ENCODE measurements at regions not wholly inside any gene's neighbourhood (a gene's known extent, or its start where the extent isn't known, plus 50 kb on each side); places are given as distances from the start of the nearest gene placed in this dataset.
A peak's percentile ranks its signal among the peaks of the same experiment; 100 is the strongest.

DNA sequence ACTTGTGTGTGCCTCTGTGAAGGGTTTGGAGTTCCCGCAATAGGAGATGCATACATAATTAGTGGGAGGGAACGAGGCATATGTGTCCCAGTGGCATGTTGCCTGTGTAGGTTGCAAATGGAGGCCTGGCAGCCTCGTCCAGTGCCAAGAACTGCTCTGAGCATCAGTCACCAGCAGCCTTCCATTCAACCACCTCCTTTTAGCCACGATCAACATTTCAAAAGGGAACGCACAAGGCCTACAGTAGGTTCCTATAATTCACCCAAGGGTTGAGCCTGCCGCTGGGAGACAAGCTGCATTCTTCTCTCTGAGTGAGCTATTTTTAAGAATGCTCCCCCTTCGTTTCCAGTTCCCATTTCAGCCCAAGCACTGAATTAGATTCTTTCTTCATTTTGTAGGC lies 78.8 kb upstream of the CTNNB1 start:
- H3K4me3 ChIP-seq (ENCODE audit: low read length in 2 of 2) = no peak overlapping the region
- peaks cover 0 to 5% of the 10 kb centered on the region in 2 donors for H3K36me3 Mint-ChIP-seq
- DNase-seq = no peak
- H3K36me3 ChIP-seq (ENCODE audit: insufficient read depth, low read length) = no peaks in the 10 kb centered on the region
- intact Hi-C loops (cut with micrococcal nuclease) = no loop called here
- ChIA-PET CTCF (ENCODE audit: partially characterized antibody) (interaction anchor here (1.9 kb wide), 1 partner anchor 9 kb away, joined by 4 read pairs; no protein-coding TSS in a partner anchor), POLR2A (ENCODE audit: partially characterized antibody) (interaction anchor here (1.3 kb wide), 1 partner anchor 79 kb away, joined by 3 read pairs; the partner anchor contains the start of gene CTNNB1)
- H3K27ac ChIP-seq (ENCODE audit: low read depth, low read length) = no peak overlapping the region
- no peaks in the 10 kb centered on the region for H3K9me3 ChIP-seq (ENCODE audit: control insufficient read depth in 1 of 2, low read length in 2 of 2)
- peaks cover 20 to 34% (median 26%) of the 10 kb centered on the region in 4 donors for H3K4me1 Mint-ChIP-seq
- H3K27ac Mint-ChIP-seq = peak overlapping the region in 2 of 7 donors; percentile 70 to 74
- H3K27me3 ChIP-seq (ENCODE audit: insufficient read depth, low read length) = no peaks in the 10 kb centered on the region
- peaks cover 0 to 4% of the 10 kb centered on the region in 2 donors for H3K27me3 Mint-ChIP-seq
- H3K4me3 Mint-ChIP-seq = no peak overlapping the region
- peaks cover 29% of the 10 kb centered on the region for H3K4me1 ChIP-seq (ENCODE audit: insufficient read depth, low read length)
- H3K9me3 Mint-ChIP-seq = peaks cover 0 to 6% (median 4%) of the 10 kb centered on the region in 8 donors

GRCh38 chr3:41125258-41125657 lies 74.0 kb upstream of the CTNNB1 start:
- no peak overlapping the region for H3K27ac Mint-ChIP-seq
- no peaks in the 10 kb centered on the region for H3K4me1 ChIP-seq (ENCODE audit: insufficient read depth, low read length)
- DNase-seq = no peak
- no peaks in the 10 kb centered on the region for H3K4me1 Mint-ChIP-seq
- H3K4me3 ChIP-seq (ENCODE audit: low read length in 2 of 2) = no peak overlapping the region
- H3K27me3 ChIP-seq (ENCODE audit: insufficient read depth, low read length) = no peaks in the 10 kb centered on the region
- peaks cover 5 to 46% (median 29%) of the 10 kb centered on the region in 8 donors for H3K9me3 Mint-ChIP-seq
- peaks cover 4% of the 10 kb centered on the region in 2 donors for H3K27me3 Mint-ChIP-seq
- CTCF ChIA-PET (ENCODE audit: partially characterized antibody) = no interaction called here
- H3K27ac ChIP-seq (ENCODE audit: low read depth, low read length) = no peak overlapping the region
- H3K36me3 Mint-ChIP-seq = peaks cover 1 to 5% of the 10 kb centered on the region in 2 donors
- no peaks in the 10 kb centered on the region for H3K9me3 ChIP-seq (ENCODE audit: control insufficient read depth in 1 of 2, low read length in 2 of 2)
- POLR2A ChIA-PET (ENCODE audit: partially characterized antibody) = no interaction called here
- H3K4me3 Mint-ChIP-seq = no peak overlapping the region
- intact Hi-C loops (cut with micrococcal nuclease) = no loop called here
- H3K36me3 ChIP-seq (ENCODE audit: insufficient read depth, low read length) = no peaks in the 10 kb centered on the region

DNA sequence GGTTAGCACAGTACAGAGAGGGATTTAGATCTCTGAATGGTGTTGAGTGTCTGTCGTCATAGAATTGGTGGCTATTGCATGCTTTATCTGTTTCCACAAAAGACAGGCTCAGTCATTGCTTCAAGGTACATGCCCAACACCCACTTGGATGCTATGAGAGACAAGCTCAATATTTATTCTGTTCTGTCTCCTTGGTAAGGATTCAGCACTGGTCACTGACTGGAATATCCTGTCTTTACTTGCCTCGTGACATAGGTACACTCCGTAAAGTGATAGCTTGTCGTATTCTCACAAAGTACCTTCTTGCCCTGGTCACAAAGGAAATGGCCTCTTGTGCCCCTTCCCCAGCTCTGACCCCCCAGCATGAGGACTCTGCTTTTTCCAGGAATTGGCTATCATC lies 72.8 kb upstream of the CTNNB1 start:
- Mint-ChIP-seq H3K9me3 (peaks cover 5 to 47% (median 30%) of the 10 kb centered on the region in 8 donors), H3K36me3 (peaks cover 1 to 5% of the 10 kb centered on the region in 2 donors), H3K4me1 (no peaks in the 10 kb centered on the region), H3K4me3 (no peak overlapping the region), H3K27me3 (peaks cover 4% of the 10 kb centered on the region in 2 donors), H3K27ac (no peak overlapping the region)
- ChIA-PET CTCF (ENCODE audit: partially characterized antibody) (no interaction called here), POLR2A (ENCODE audit: partially characterized antibody) (no interaction called here)
- H3K4me3 ChIP-seq (ENCODE audit: low read length in 2 of 2) = no peak overlapping the region
- H3K9me3 ChIP-seq (ENCODE audit: control insufficient read depth in 1 of 2, low read length in 2 of 2) = no peaks in the 10 kb centered on the region
- H3K27me3 ChIP-seq (ENCODE audit: insufficient read depth, low read length) = no peaks in the 10 kb centered on the region
- no peak for DNase-seq
- H3K36me3 ChIP-seq (ENCODE audit: insufficient read depth, low read length) = no peaks in the 10 kb centered on the region
- H3K27ac ChIP-seq (ENCODE audit: low read depth, low read length) = no peak overlapping the region
- intact Hi-C loops (cut with micrococcal nuclease) = no loop called here
- H3K4me1 ChIP-seq (ENCODE audit: insufficient read depth, low read length) = no peaks in the 10 kb centered on the region

- Histone ChIP-seq H3K36me3 (ENCODE audit: insufficient read depth, low read length) (no peaks in the 10 kb centered on the region), H3K4me3 (ENCODE audit: low read length in 2 of 2) (no peak overlapping the region), H3K27ac (ENCODE audit: low read depth, low read length) (no peak overlapping the region), H3K9me3 (ENCODE audit: control insufficient read depth in 1 of 2, low read length in 2 of 2) (no peaks in the 10 kb centered on the region), H3K27me3 (ENCODE audit: insufficient read depth, low read length) (no peaks in the 10 kb centered on the region), H3K4me1 (ENCODE audit: insufficient read depth, low read length) (no peaks in the 10 kb centered on the region)
- Mint-ChIP-seq H3K4me3 (no peak overlapping the region), H3K4me1 (no peaks in the 10 kb centered on the region), H3K9me3 (peaks cover 5 to 47% (median 30%) of the 10 kb centered on the region in 8 donors), H3K27ac (no peak overlapping the region), H3K27me3 (peaks cover 4% of the 10 kb centered on the region in 2 donors), H3K36me3 (peaks cover 1 to 5% of the 10 kb centered on the region in 2 donors)
- CTCF ChIA-PET (ENCODE audit: partially characterized antibody) = no interaction called here
- intact Hi-C loops (cut with micrococcal nuclease) = no loop called here
- no peak for DNase-seq
- POLR2A ChIA-PET (ENCODE audit: partially characterized antibody) = interaction anchor here (1.2 to 1.3 kb wide), 2 partner anchors 10 to 73 kb away, joined by 4 read pairs; partner anchors contain the start of gene CTNNB1
These were observed 72.3 kb upstream of the CTNNB1 start for GRCh38 chr3:41126961-41127360.

- Mint-ChIP-seq H3K4me1 (no peaks in the 10 kb centered on the region), H3K4me3 (no peak overlapping the region), H3K27ac (no peak overlapping the region), H3K27me3 (peaks cover 4% of the 10 kb centered on the region in 2 donors), H3K9me3 (peaks cover 5 to 47% (median 30%) of the 10 kb centered on the region in 8 donors), H3K36me3 (peaks cover 1 to 5% of the 10 kb centered on the region in 2 donors)
- ChIA-PET CTCF (ENCODE audit: partially characterized antibody) (no interaction called here), POLR2A (ENCODE audit: partially characterized antibody) (interaction anchor here (1.2 to 1.3 kb wide), 2 partner anchors 10 to 72 kb away, joined by 4 read pairs; partner anchors contain the start of gene CTNNB1)
- H3K27me3 ChIP-seq (ENCODE audit: insufficient read depth, low read length) = no peaks in the 10 kb centered on the region
- no peak for DNase-seq
- H3K27ac ChIP-seq (ENCODE audit: low read depth, low read length) = no peak overlapping the region
- H3K36me3 ChIP-seq (ENCODE audit: insufficient read depth, low read length) = no peaks in the 10 kb centered on the region
- H3K9me3 ChIP-seq (ENCODE audit: control insufficient read depth in 1 of 2, low read length in 2 of 2) = no peaks in the 10 kb centered on the region
- no peak overlapping the region for H3K4me3 ChIP-seq (ENCODE audit: low read length in 2 of 2)
- intact Hi-C loops (cut with micrococcal nuclease) = no loop called here
- no peaks in the 10 kb centered on the region for H3K4me1 ChIP-seq (ENCODE audit: insufficient read depth, low read length)
These were observed 71.9 kb upstream of the CTNNB1 start for GRCh38 chr3:41127414-41127813.

DNA sequence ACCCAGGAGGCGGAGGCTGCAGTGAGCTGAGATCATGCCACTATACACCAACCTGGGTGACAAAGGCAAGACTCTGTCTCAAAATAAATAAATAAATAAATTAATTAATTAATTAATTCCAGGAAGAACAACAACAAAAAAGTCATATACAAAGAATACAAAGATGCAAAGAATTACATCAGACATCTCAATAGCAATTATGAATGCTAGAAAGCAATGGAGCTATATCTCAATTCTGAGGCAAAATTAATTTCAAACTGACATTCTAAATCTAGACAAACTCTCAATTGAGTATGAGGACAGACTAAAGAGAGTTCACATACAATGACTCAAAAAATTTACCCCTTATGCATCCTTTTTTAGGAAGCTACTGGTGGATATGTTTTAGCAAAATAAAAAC lies 69.6 kb upstream of the CTNNB1 start:
- Histone ChIP-seq H3K4me3 (ENCODE audit: low read length in 2 of 2) (no peak overlapping the region), H3K27ac (ENCODE audit: low read depth, low read length) (no peak overlapping the region), H3K9me3 (ENCODE audit: control insufficient read depth in 1 of 2, low read length in 2 of 2) (no peaks in the 10 kb centered on the region), H3K36me3 (ENCODE audit: insufficient read depth, low read length) (no peaks in the 10 kb centered on the region), H3K4me1 (ENCODE audit: insufficient read depth, low read length) (no peaks in the 10 kb centered on the region), H3K27me3 (ENCODE audit: insufficient read depth, low read length) (no peaks in the 10 kb centered on the region)
- peaks cover 4% of the 10 kb centered on the region in 2 donors for H3K27me3 Mint-ChIP-seq
- peaks cover 5 to 47% (median 30%) of the 10 kb centered on the region in 8 donors for H3K9me3 Mint-ChIP-seq
- no peak overlapping the region for H3K4me3 Mint-ChIP-seq
- no peak for DNase-seq
- no peaks in the 10 kb centered on the region for H3K4me1 Mint-ChIP-seq
- H3K36me3 Mint-ChIP-seq = peaks cover 1 to 5% of the 10 kb centered on the region in 2 donors
- no peak overlapping the region for H3K27ac Mint-ChIP-seq
- ChIA-PET POLR2A (ENCODE audit: partially characterized antibody) (no interaction called here), CTCF (ENCODE audit: partially characterized antibody) (interaction anchor here (1.5 kb wide), 1 partner anchor 13 kb away, joined by 3 read pairs; no protein-coding TSS in a partner anchor)
- intact Hi-C loops (cut with micrococcal nuclease) = no loop called here

GRCh38 chr3:41131224-41131623 lies 68.1 kb upstream of the CTNNB1 start:
- H3K36me3 Mint-ChIP-seq = peaks cover 1 to 5% of the 10 kb centered on the region in 2 donors
- intact Hi-C loops (cut with micrococcal nuclease) = no loop called here
- CTCF ChIA-PET (ENCODE audit: partially characterized antibody) = no interaction called here
- no peaks in the 10 kb centered on the region for H3K27me3 ChIP-seq (ENCODE audit: insufficient read depth, low read length)
- peaks cover 5 to 37% (median 25%) of the 10 kb centered on the region in 8 donors for H3K9me3 Mint-ChIP-seq
- no peak for DNase-seq
- no peak overlapping the region for H3K27ac Mint-ChIP-seq
- no peaks in the 10 kb centered on the region for H3K4me1 Mint-ChIP-seq
- H3K4me1 ChIP-seq (ENCODE audit: insufficient read depth, low read length) = no peaks in the 10 kb centered on the region
- H3K27ac ChIP-seq (ENCODE audit: low read depth, low read length) = no peak overlapping the region
- no peak overlapping the region for H3K4me3 ChIP-seq (ENCODE audit: low read length in 2 of 2)
- no peaks in the 10 kb centered on the region for H3K36me3 ChIP-seq (ENCODE audit: insufficient read depth, low read length)
- no peaks in the 10 kb centered on the region for H3K9me3 ChIP-seq (ENCODE audit: control insufficient read depth in 1 of 2, low read length in 2 of 2)
- H3K4me3 Mint-ChIP-seq = no peak overlapping the region
- peaks cover 0 to 4% of the 10 kb centered on the region in 2 donors for H3K27me3 Mint-ChIP-seq
- POLR2A ChIA-PET (ENCODE audit: partially characterized antibody) = no interaction called here
